Caco-2 (cell line): ENCODE measurements at regions not wholly inside any gene's neighbourhood (a gene's known extent, or its start where the extent isn't known, plus 50 kb on each side); places are given as distances from the start of the nearest gene placed in this dataset.

Experiments
- BruUV-seq: library from RNA; stranded (reverse); fragments of 400-500 nt; replicated peaks from 2 replicates; lab custom pipeline; 2021; lab: Mats Ljungman, UMichigan
- CTCF ChIA-PET: fragments of 300-600 bp; sonication (Branson Sonifier 250); formaldehyde crosslinking; loops from one replicate; lab custom pipeline; 2022; ENCODE audit warnings: antibody characterized with exemption; lab: Charles Lee
- POLR2A ChIA-PET: fragments of 300-600 bp; sonication (Branson Sonifier 250); formaldehyde crosslinking; loops from one replicate; lab custom pipeline; 2022; ENCODE audit warnings: antibody characterized with exemption; lab: Charles Lee
- DNase-seq, 2 experiments: peaks; one replicate each; pipeline versions ENCODE4 v3.0.0 to v3.0.0-alpha.2; 2020 to 2022
- H3K27me3 ChIP-seq: replicated peaks from 2 replicates; pipeline ENCODE4 v1.6.0; 2011; ENCODE audit warnings: low read length; ENCODE audit not compliant: control insufficient read depth, insufficient read depth
- H3K36me3 ChIP-seq: 2 replicates; pipeline ENCODE4 v1.5.1; 2011; ENCODE audit warnings: low read length; ENCODE audit not compliant: control insufficient read depth, insufficient read depth
- H3K4me1 ChIP-seq: fragments of 250-450 bp; sonication (Bioruptor Pico); 2 replicates; pipeline ENCODE4 v1.5.1; 2020; ENCODE audit warnings: mild to moderate bottlenecking
- H3K4me3 ChIP-seq: 2 replicates; pipeline ENCODE4 v1.5.1; 2011; ENCODE audit warnings: low read depth, mild to moderate bottlenecking, control low read depth, low read length
- H3K9me3 ChIP-seq: fragments of 250-450 bp; sonication (Bioruptor Pico); 2 replicates; pipeline ENCODE4 v1.5.1; 2020; ENCODE audit warnings: mild to moderate bottlenecking, moderate library complexity
- H3K27ac Mint-ChIP-seq: one replicate; pipeline ENCODE4 v1.8.0; 2022; ENCODE audit warnings: mixed read lengths; ENCODE audit not compliant: unreplicated experiment
- H3K27me3 Mint-ChIP-seq: one replicate; pipeline ENCODE4 v1.8.0; 2022; ENCODE audit warnings: mixed read lengths; ENCODE audit not compliant: insufficient read depth, unreplicated experiment
- H3K36me3 Mint-ChIP-seq: one replicate; pipeline ENCODE4 v1.8.0; 2022; ENCODE audit warnings: mild to moderate bottlenecking, mixed read lengths; ENCODE audit not compliant: insufficient read depth, unreplicated experiment
- H3K4me1 Mint-ChIP-seq: one replicate; pipeline ENCODE4 v1.8.0; 2022; ENCODE audit warnings: low read depth, mixed read lengths; ENCODE audit not compliant: unreplicated experiment
- H3K4me3 Mint-ChIP-seq: one replicate; pipeline ENCODE4 v1.8.0; 2022; ENCODE audit warnings: mild to moderate bottlenecking, moderate library complexity, mixed read lengths; ENCODE audit not compliant: unreplicated experiment
- H3K9me3 Mint-ChIP-seq: one replicate; pipeline ENCODE4 v1.8.0; 2022; ENCODE audit warnings: mixed read lengths; ENCODE audit not compliant: unreplicated experiment
- intact Hi-C: fragments of 100-400 bp; cut with micrococcal nuclease; formaldehyde crosslinking; loops from one replicate; pipeline ENCODE4 v1.10.0; 2022; ENCODE audit not compliant: unreplicated experiment
- TF ChIP-seq, protein P1 (sequence below), 2 experiments: fragments of 200-600 bp in 1 of 2; IDR thresholded peaks; 1 replicate in 1 of 2; 2 replicates in 1 of 2; pipeline versions ENCODE4 v1.5.1 to v1.8.0; 2011 to 2022; ENCODE audit warnings: antibody characterized with exemption in 1 of 2, control low read depth in 1 of 2, inconsistent platforms in 1 of 2, low read depth in 1 of 2, low read length in 1 of 2, mild to moderate bottlenecking in 1 of 2, moderate library complexity in 1 of 2; ENCODE audit not compliant: insufficient read depth in 1 of 2, severe bottlenecking in 1 of 2, unreplicated experiment in 1 of 2

DNA sequence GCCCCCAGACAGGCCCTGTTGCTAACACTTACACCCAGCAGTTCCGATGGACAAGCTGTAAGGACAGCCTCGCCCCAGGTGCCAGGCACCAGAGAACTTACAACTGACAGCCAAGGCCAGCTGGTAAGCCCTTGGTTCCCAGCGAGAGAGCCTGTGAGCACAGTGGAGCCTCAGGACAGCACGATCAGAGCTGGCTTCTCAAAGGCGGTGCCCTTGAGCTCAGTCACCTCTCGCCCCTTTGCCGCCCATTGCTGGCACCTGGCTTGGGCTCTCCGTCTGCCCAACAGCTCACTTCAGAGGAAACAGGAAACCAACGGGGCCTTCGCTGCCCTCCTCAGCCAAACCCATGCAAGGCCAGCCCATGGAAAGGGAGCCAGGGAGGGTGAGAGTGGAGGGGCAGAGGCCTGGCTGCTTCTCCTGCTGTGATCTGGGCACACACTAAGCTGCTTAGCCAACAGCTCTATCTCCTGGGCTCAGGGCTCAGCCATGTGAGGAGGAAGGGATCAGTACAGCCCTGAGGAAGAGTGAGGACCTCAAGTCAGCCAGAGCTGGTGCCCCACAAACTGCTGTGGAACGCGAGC, 98.5 kb downstream of the SINHCAF start:
- no peaks in the 10 kb centered on the region for H3K27me3 ChIP-seq
- Mint-ChIP-seq H3K36me3 (no peaks in the 10 kb centered on the region), H3K27me3 (peaks cover 5% of the 10 kb centered on the region), H3K4me3 (no peak overlapping the region), H3K9me3 (no peaks in the 10 kb centered on the region), H3K4me1 (no peaks in the 10 kb centered on the region), H3K27ac (no peak overlapping the region)
- TF ChIP-seq, protein P1, sequence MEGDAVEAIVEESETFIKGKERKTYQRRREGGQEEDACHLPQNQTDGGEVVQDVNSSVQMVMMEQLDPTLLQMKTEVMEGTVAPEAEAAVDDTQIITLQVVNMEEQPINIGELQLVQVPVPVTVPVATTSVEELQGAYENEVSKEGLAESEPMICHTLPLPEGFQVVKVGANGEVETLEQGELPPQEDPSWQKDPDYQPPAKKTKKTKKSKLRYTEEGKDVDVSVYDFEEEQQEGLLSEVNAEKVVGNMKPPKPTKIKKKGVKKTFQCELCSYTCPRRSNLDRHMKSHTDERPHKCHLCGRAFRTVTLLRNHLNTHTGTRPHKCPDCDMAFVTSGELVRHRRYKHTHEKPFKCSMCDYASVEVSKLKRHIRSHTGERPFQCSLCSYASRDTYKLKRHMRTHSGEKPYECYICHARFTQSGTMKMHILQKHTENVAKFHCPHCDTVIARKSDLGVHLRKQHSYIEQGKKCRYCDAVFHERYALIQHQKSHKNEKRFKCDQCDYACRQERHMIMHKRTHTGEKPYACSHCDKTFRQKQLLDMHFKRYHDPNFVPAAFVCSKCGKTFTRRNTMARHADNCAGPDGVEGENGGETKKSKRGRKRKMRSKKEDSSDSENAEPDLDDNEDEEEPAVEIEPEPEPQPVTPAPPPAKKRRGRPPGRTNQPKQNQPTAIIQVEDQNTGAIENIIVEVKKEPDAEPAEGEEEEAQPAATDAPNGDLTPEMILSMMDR (IDR thresholded peaks at IDR 0.05; ENCODE audit: insufficient read depth in 1 of 2, low read depth in 1 of 2, low read length in 1 of 2, severe bottlenecking in 1 of 2, unreplicated experiment in 1 of 2): no peak
- BruUV-seq: no TSS peak
- CTCF ChIA-PET: no interaction called here
- H3K4me3 ChIP-seq: no peak overlapping the region
- H3K9me3 ChIP-seq: no peaks in the 10 kb centered on the region
- POLR2A ChIA-PET: no interaction called here
- DNase-seq: no peak
- 0 out of 2 replicates have a peak, but pooled peaks cover 2% of the 10 kb centered on the region for H3K4me1 ChIP-seq
- intact Hi-C loops: no loop called here
- no peaks in the 10 kb centered on the region for H3K36me3 ChIP-seq

DNA sequence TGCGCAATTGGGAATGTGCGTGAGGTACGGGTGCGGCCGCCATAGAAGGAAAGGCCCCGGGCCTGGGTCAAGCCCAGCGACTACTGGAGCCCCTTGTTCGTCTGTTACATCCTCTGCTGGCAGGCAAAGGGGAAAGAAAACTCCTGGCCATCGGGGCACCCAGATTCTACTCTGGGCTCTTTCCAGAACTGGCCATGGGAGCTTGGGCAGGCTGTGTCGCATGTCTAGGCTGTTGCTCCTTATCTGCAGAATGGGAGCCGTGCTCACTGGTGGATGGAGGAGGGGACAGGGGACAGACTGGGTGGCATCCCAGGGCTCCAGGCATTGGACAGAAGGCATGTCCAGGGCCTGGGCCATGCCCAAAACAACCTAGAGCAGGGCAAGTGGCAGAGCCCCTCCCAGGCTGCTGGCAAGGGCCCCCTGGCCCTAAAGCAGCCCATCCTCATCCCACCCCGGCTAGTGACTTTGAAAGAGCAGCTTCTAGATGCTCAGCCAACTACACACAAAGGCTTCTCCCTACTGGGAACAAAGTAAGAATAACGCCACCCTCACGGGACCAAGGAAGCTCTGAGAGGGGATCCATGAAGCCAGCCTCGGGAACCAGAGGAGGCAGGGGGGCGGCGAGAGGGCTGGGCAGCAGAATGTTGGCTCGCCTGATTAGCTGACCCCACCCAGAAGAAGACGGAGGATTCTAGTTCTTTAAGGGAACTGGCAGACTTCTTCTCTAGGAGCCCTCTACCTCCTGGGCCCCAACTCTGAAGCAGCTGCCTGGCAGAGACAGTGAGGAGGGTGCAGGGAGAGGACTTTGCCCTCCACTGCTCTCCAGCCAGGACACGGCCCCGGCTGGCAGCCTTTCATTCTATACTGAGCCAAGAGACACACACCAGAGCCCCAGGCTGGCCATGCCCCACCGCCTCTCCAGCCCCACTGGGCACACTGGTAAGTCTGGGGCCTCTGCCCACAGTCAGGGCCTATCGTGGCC, 96.8 kb downstream of the SINHCAF start:
- ChIA-PET POLR2A (no interaction called here), CTCF (interaction anchor here (1.1 kb wide), 1 partner anchor 9 kb away, joined by 3 read pairs; no protein-coding TSS in a partner anchor)
- Mint-ChIP-seq H3K27ac (no peak overlapping the region), H3K9me3 (no peaks in the 10 kb centered on the region), H3K27me3 (peaks cover 8% of the 10 kb centered on the region), H3K36me3 (no peaks in the 10 kb centered on the region), H3K4me1 (no peaks in the 10 kb centered on the region), H3K4me3 (no peak overlapping the region)
- no peaks in the 10 kb centered on the region for H3K9me3 ChIP-seq
- H3K4me3 ChIP-seq: no peak overlapping the region
- TF ChIP-seq, protein P1 (IDR thresholded peaks at IDR 0.05; ENCODE audit: insufficient read depth in 1 of 2, low read depth in 1 of 2, low read length in 1 of 2, severe bottlenecking in 1 of 2, unreplicated experiment in 1 of 2): no peak
- intact Hi-C loops: no loop called here
- no peaks in the 10 kb centered on the region for H3K36me3 ChIP-seq
- BruUV-seq: no TSS peak
- H3K27me3 ChIP-seq: no peaks in the 10 kb centered on the region
- 0 out of 2 replicates have a peak, but pooled peaks cover 2% of the 10 kb centered on the region for H3K4me1 ChIP-seq
- peak in 1 of 2 experiments; percentile 39 for DNase-seq

DNA sequence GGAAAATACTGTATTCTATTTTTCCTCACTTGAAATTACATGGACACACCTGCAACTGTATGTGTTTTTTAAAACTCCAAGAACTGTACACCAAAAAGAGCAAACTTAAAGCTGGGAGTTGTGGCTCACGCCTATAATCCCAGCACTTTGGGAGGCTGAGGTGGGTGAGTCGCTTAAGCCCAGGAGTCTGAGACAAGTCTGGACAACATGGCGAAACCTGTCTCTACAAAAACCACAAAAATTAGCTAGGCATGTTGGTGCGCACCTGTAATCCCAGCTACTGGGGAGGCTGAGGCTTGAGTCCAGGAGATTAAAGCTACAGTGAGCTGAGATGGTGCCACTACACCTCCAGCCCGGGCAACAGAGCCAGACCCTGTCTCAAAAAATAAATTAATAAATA, 95.9 kb downstream of the SINHCAF start:
- no peaks in the 10 kb centered on the region for H3K27me3 ChIP-seq

More for the DNA sequence above, 95.9 kb downstream of the SINHCAF start:
- no peaks in the 10 kb centered on the region for H3K9me3 Mint-ChIP-seq
- Histone ChIP-seq H3K4me3 (no peak overlapping the region), H3K36me3 (no peaks in the 10 kb centered on the region), H3K9me3 (no peaks in the 10 kb centered on the region), H3K4me1 (0 out of 2 replicates have a peak, but pooled peaks cover 2% of the 10 kb centered on the region)
- TF ChIP-seq, protein P1 (IDR thresholded peaks at IDR 0.05; ENCODE audit: insufficient read depth in 1 of 2, low read depth in 1 of 2, low read length in 1 of 2, severe bottlenecking in 1 of 2, unreplicated experiment in 1 of 2): no peak
- CTCF ChIA-PET: interaction anchor here (0.6 to 1.1 kb wide), 3 partner anchors 8 to 40 kb away, joined by 3 to 4 read pairs (median 3); no protein-coding TSS in a partner anchor
- peaks cover 8% of the 10 kb centered on the region for H3K27me3 Mint-ChIP-seq
- H3K36me3 Mint-ChIP-seq: no peaks in the 10 kb centered on the region
- BruUV-seq: no TSS peak
- peaks cover 3% of the 10 kb centered on the region for H3K4me1 Mint-ChIP-seq
- no peak overlapping the region for H3K27ac Mint-ChIP-seq
- intact Hi-C loops: loop anchor here (10.0 kb wide), 1 partner anchor 155 kb away; the partner anchor contains the start of gene DDX11
- H3K4me3 Mint-ChIP-seq: no peak overlapping the region
- POLR2A ChIA-PET: no interaction called here
- no peak for DNase-seq
